ENCODE measurements at regions not wholly inside any gene's neighbourhood (a gene's known extent, or its start where the extent isn't known, plus 50 kb on each side); places are given as distances from the start of the nearest gene placed in this dataset.

GRCh38 chr11:94671553-94672366 lies 96.4 kb upstream of the AMOTL1 start:
- no peaks in the 10 kb centered on the region for H3K27me3 ChIP-seq (ENCODE audit: control insufficient read depth in 4 of 4, insufficient read depth in 4 of 4, low read length in 3 of 4)
- H3K4me3 ChIP-seq (ENCODE audit: low read depth in 1 of 3, low read length in 3 of 3): peak overlapping the region in 1 of 3 donors; percentile 24
- no peaks in the 10 kb centered on the region for H3K36me3 ChIP-seq (ENCODE audit: control insufficient read depth in 4 of 4, insufficient read depth in 3 of 4, low read depth in 1 of 4, low read length in 3 of 4)
- no peak overlapping the region for H3K27ac ChIP-seq (ENCODE audit: low read depth in 1 of 2, low read length in 2 of 2)
- 85% methylated on average over 8 of the region's 8 CpGs for WGBS
- no peak overlapping the region for H3K9ac ChIP-seq (ENCODE audit: low read depth in 1 of 2, low read length in 2 of 2)
- peaks cover 3 to 7% (median 5%) of the 10 kb centered on the region in 4 donors for H3K9me3 ChIP-seq (ENCODE audit: control insufficient read depth in 4 of 4, low read length in 3 of 4)
- no peak for DNase-seq (ENCODE audit: low spot score)
- TF ChIP-seq HNF4A (conservative IDR thresholded peaks at IDR 0.05): no peak
- TF ChIP-seq RAD21 (IDR thresholded peaks at IDR 0.05): no peak
- H3K4me1 ChIP-seq (ENCODE audit: control insufficient read depth in 4 of 4, insufficient read depth in 4 of 4, low read length in 3 of 4): no peaks in the 10 kb centered on the region

- WGBS: 92% methylated on average over 8 of the region's 8 CpGs
- Histone ChIP-seq H3K27me3 (ENCODE audit: control insufficient read depth in 4 of 4, insufficient read depth in 4 of 4, low read length in 3 of 4) (no peaks in the 10 kb centered on the region), H3K4me1 (ENCODE audit: control insufficient read depth in 4 of 4, insufficient read depth in 4 of 4, low read length in 3 of 4) (no peaks in the 10 kb centered on the region), H3K4me3 (ENCODE audit: low read depth in 1 of 3, low read length in 3 of 3) (no peak overlapping the region), H3K36me3 (ENCODE audit: control insufficient read depth in 4 of 4, insufficient read depth in 3 of 4, low read depth in 1 of 4, low read length in 3 of 4) (no peaks in the 10 kb centered on the region), H3K27ac (ENCODE audit: low read depth in 1 of 2, low read length in 2 of 2) (no peak overlapping the region), H3K9ac (ENCODE audit: low read depth in 1 of 2, low read length in 2 of 2) (no peak overlapping the region), H3K9me3 (ENCODE audit: control insufficient read depth in 4 of 4, low read length in 3 of 4) (peaks cover 3 to 7% (median 5%) of the 10 kb centered on the region in 4 donors)
- no peak for TF ChIP-seq EGR1 (IDR thresholded peaks at IDR 0.05; ENCODE audit: low read depth in 2 of 2)
- TF ChIP-seq CTCF (IDR thresholded peaks at IDR 0.05; ENCODE audit: low read depth, low read length, missing input control): no peak
- TF ChIP-seq ZBTB33 (IDR thresholded peaks at IDR 0.05): no peak
- DNase-seq (ENCODE audit: low spot score): no peak
These were observed 95.5 kb upstream of the AMOTL1 start for GRCh38 chr11:94672636-94673035.

GRCh38 chr11:94673386-94673785 lies 94.8 kb upstream of the AMOTL1 start:
- no peaks in the 10 kb centered on the region for H3K4me1 ChIP-seq (ENCODE audit: control insufficient read depth in 4 of 4, insufficient read depth in 4 of 4, low read length in 3 of 4)
- peaks cover 3 to 7% (median 5%) of the 10 kb centered on the region in 4 donors for H3K9me3 ChIP-seq (ENCODE audit: control insufficient read depth in 4 of 4, low read length in 3 of 4)
- H3K27ac ChIP-seq (ENCODE audit: low read depth in 1 of 2, low read length in 2 of 2): no peak overlapping the region
- no peak overlapping the region for H3K9ac ChIP-seq (ENCODE audit: low read depth in 1 of 2, low read length in 2 of 2)
- no peaks in the 10 kb centered on the region for H3K27me3 ChIP-seq (ENCODE audit: control insufficient read depth in 4 of 4, insufficient read depth in 4 of 4, low read length in 3 of 4)
- TF ChIP-seq TAF1 (conservative IDR thresholded peaks at IDR 0.05) (no peak), REST (IDR thresholded peaks at IDR 0.05) (no peak), HNF4G (IDR thresholded peaks at IDR 0.05) (no peak), NR2F2 (IDR thresholded peaks at IDR 0.05) (no peak), GABPA (IDR thresholded peaks at IDR 0.05 in 1 of 2, conservative IDR thresholded peaks at IDR 0.05 in 1 of 2) (no peak), JUND (IDR thresholded peaks at IDR 0.05) (no peak), ATF3 (IDR thresholded peaks at IDR 0.05) (no peak), RXRA (IDR thresholded peaks at IDR 0.05) (no peak), SP1 (IDR thresholded peaks at IDR 0.05) (no peak), MAX (IDR thresholded peaks at IDR 0.05) (no peak), FOXA1 (IDR thresholded peaks at IDR 0.05) (no peak), ZBTB33 (IDR thresholded peaks at IDR 0.05) (no peak), RAD21 (IDR thresholded peaks at IDR 0.05) (no peak)
- WGBS: 91% methylated on average over 2 of the region's 2 CpGs
- DNase-seq (ENCODE audit: low spot score): no peak
- H3K4me3 ChIP-seq (ENCODE audit: low read depth in 1 of 3, low read length in 3 of 3): no peak overlapping the region
- H3K36me3 ChIP-seq (ENCODE audit: control insufficient read depth in 4 of 4, insufficient read depth in 3 of 4, low read depth in 1 of 4, low read length in 3 of 4): no peaks in the 10 kb centered on the region
